ENCODE measurements at regions not wholly inside any gene's neighbourhood (a gene's known extent, or its start where the extent isn't known, plus 50 kb on each side); places are given as distances from the start of the nearest gene placed in this dataset.

DNA sequence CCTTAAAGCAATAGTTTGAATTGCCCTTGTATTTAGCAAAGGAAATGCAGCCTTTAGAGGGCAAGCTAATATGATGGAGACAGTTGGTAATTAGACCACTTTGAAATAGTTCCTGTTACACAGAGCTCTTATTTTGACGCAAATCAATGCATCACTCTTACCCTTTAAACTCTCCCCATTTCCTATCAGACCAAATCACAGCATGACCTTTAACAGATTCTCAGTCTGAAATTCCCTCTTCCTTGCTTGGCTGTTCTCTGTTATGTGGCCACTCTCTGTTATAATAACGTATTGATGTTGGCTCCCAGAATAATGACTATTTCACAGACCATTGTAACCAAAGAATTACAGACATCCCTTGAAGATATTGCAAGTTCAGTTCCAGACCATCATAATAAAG, 66.9 kb upstream of the NGF start:
- TF ChIP-seq, protein P1, sequence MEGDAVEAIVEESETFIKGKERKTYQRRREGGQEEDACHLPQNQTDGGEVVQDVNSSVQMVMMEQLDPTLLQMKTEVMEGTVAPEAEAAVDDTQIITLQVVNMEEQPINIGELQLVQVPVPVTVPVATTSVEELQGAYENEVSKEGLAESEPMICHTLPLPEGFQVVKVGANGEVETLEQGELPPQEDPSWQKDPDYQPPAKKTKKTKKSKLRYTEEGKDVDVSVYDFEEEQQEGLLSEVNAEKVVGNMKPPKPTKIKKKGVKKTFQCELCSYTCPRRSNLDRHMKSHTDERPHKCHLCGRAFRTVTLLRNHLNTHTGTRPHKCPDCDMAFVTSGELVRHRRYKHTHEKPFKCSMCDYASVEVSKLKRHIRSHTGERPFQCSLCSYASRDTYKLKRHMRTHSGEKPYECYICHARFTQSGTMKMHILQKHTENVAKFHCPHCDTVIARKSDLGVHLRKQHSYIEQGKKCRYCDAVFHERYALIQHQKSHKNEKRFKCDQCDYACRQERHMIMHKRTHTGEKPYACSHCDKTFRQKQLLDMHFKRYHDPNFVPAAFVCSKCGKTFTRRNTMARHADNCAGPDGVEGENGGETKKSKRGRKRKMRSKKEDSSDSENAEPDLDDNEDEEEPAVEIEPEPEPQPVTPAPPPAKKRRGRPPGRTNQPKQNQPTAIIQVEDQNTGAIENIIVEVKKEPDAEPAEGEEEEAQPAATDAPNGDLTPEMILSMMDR (IDR thresholded peaks at IDR 0.05) = no peak
- TF ChIP-seq POLR2A (IDR thresholded peaks at IDR 0.05) = no peak
